ENCODE measurements at regions not wholly inside any gene's neighbourhood (a gene's known extent, or its start where the extent isn't known, plus 50 kb on each side); places are given as distances from the start of the nearest gene placed in this dataset.

DNA sequence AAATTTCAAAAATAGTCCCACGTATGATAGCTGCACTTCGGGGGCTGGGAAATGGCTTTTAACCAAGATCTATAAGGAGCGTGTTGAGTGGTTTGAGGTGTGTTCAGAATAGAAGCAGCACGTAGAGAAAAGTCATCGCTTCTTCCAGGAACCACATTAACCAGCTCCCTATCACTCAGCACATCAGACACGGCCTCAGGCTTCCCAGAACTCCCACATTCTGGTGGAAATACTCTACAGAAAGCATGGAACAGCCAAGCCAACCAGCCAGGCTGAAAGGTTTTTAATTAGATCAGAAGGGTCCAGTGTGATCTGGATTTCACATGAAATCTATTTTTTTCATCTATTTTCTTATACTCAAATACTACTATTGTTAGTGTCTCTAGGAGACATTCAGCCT lies 231.5 kb upstream of the NRP1 start:
- Histone ChIP-seq H2AFZ (no peak overlapping the region), H3K4me2 (ENCODE audit: unreplicated experiment) (no peak overlapping the region), H3K9ac (no peak overlapping the region), H3K27me3 (replicated peaks; ENCODE audit: insufficient read depth) (no peaks in the 10 kb centered on the region), H4K20me1 (ENCODE audit: insufficient read depth) (no peaks in the 10 kb centered on the region), H3K4me3 (no peak overlapping the region), H3K9me2 (ENCODE audit: insufficient read depth) (no peaks in the 10 kb centered on the region), H3K4me1 (ENCODE audit: insufficient read depth) (no peaks in the 10 kb centered on the region), H3K79me2 (ENCODE audit: insufficient read depth) (no peaks in the 10 kb centered on the region), H3K9me3 (ENCODE audit: low read depth) (no peaks in the 10 kb centered on the region), H3K36me3 (ENCODE audit: low read depth) (no peaks in the 10 kb centered on the region), H3F3A (ENCODE audit: insufficient read depth) (no peaks in the 10 kb centered on the region), H3K27ac (no peak overlapping the region)
- TF ChIP-seq EZH2 (IDR thresholded peaks at IDR 0.05; ENCODE audit: insufficient read depth, poor library complexity, severe bottlenecking) (no peak), EZH2phosphoT487 (IDR thresholded peaks at IDR 0.05; ENCODE audit: insufficient read depth, low read depth) (no peak)
- 68 to 73% methylated on average over 6 of the region's 6 CpGs for WGBS, 2 experiments (ENCODE audit: low coverage in 1 of 2, low lambda C conversion rate in 2 of 2, missing lambda C conversion rate in 2 of 2)
- in situ Hi-C loops (cut with MboI): no loop called here
- DNase-seq: no peak

DNA sequence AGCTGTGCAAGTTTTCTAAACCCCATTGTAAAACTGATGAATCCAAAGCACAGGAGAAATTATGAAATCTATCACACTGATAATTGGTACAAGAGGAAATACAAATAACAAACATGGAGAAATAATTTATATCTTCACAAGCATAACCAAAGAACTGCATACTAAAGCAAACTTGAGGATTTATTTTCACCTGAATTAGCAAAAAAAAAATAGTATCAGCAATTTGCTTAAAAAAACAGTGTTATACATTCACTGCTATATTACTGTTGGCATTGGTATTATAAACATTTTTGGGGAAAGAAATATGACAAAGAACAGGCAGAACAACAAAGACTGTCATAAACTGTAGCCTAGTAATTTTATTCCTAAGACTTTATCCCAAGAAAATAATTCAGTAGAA lies 230.8 kb upstream of the NRP1 start:
- Histone ChIP-seq H3K4me3 (no peak overlapping the region), H3K9me2 (ENCODE audit: insufficient read depth) (no peaks in the 10 kb centered on the region), H2AFZ (no peak overlapping the region), H3K4me2 (ENCODE audit: unreplicated experiment) (no peak overlapping the region), H3K9me3 (ENCODE audit: low read depth) (no peaks in the 10 kb centered on the region), H4K20me1 (ENCODE audit: insufficient read depth) (no peaks in the 10 kb centered on the region), H3K27me3 (replicated peaks; ENCODE audit: insufficient read depth) (no peaks in the 10 kb centered on the region), H3K9ac (no peak overlapping the region), H3K27ac (no peak overlapping the region), H3F3A (ENCODE audit: insufficient read depth) (no peaks in the 10 kb centered on the region), H3K4me1 (ENCODE audit: insufficient read depth) (no peaks in the 10 kb centered on the region), H3K36me3 (ENCODE audit: low read depth) (no peaks in the 10 kb centered on the region), H3K79me2 (ENCODE audit: insufficient read depth) (no peaks in the 10 kb centered on the region)
- TF ChIP-seq EZH2 (IDR thresholded peaks at IDR 0.05; ENCODE audit: insufficient read depth, poor library complexity, severe bottlenecking) (no peak), EZH2phosphoT487 (IDR thresholded peaks at IDR 0.05; ENCODE audit: insufficient read depth, low read depth) (no peak)
- in situ Hi-C loops (cut with MboI): no loop called here
- DNase-seq: no peak

DNA sequence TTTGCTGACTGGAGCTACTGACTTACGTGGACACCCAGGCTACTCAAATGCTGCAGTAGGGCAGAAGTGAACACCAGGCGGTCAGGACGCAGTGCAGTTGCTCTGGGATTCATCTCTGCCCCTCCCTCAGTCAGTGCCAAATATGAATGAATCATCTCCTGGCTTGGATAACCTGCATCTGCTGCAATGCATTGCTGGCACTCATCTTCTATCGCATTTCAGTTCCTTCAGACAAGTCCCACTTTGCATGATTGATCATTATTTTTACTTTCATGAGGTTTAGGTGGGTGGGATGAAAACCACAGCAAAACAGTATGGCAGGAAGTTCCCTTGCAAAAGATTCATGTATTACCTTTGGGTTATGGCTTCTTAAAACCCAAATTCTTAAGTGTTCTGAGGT lies 224.6 kb upstream of the NRP1 start:
- no peaks in the 10 kb centered on the region for H3K36me3 ChIP-seq (ENCODE audit: low read depth)
- H3K27ac ChIP-seq: no peak overlapping the region
- H3K4me2 ChIP-seq (ENCODE audit: unreplicated experiment): peak overlapping the region; percentile 52
- H2AFZ ChIP-seq: no peak overlapping the region
- peaks cover 9% of the 10 kb centered on the region; the same call in 1 of the 2 replicates for H3K4me1 ChIP-seq (ENCODE audit: insufficient read depth)
- DNase-seq: peak; percentile 92
- no peaks in the 10 kb centered on the region for H3K9me2 ChIP-seq (ENCODE audit: insufficient read depth)
- 8 to 11% methylated on average over 4 of the region's 4 CpGs for WGBS, 2 experiments (ENCODE audit: low coverage in 1 of 2, low lambda C conversion rate in 2 of 2, missing lambda C conversion rate in 2 of 2)
- H3K79me2 ChIP-seq (ENCODE audit: insufficient read depth): no peaks in the 10 kb centered on the region
- no peaks in the 10 kb centered on the region for H3K27me3 ChIP-seq (replicated peaks; ENCODE audit: insufficient read depth)
- H3F3A ChIP-seq (ENCODE audit: insufficient read depth): no peaks in the 10 kb centered on the region
- no peaks in the 10 kb centered on the region for H4K20me1 ChIP-seq (ENCODE audit: insufficient read depth)
- H3K9me3 ChIP-seq (ENCODE audit: low read depth): no peaks in the 10 kb centered on the region
- in situ Hi-C loops (cut with MboI): no loop called here
- TF ChIP-seq EZH2phosphoT487 (IDR thresholded peaks at IDR 0.05; ENCODE audit: insufficient read depth, low read depth): no peak
- no peak overlapping the region for H3K9ac ChIP-seq
- H3K4me3 ChIP-seq: no peak overlapping the region

DNA sequence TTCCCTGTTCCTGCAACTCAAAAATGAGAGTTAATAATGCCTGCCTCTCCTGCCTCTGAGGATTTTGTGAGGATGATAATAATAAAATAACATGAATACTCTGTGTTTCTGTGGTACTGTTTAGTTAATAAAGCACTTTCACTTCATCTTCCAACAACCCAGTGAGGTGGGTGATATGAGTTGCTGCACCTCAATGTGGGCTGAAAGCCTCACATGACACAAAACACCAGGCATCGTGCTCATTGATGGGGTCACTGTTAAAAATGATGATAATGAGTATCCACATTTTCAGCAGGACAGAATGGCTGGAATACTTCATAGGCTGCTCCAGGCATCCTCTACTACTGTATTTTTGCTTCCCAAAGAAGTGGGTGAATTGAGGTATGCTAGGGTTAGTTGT lies 222.8 kb upstream of the NRP1 start:
- no peaks in the 10 kb centered on the region for H3K79me2 ChIP-seq (ENCODE audit: insufficient read depth)
- no peaks in the 10 kb centered on the region for H3K9me3 ChIP-seq (ENCODE audit: low read depth)
- H4K20me1 ChIP-seq (ENCODE audit: insufficient read depth): no peaks in the 10 kb centered on the region
- H2AFZ ChIP-seq: no peak overlapping the region
- H3K9me2 ChIP-seq (ENCODE audit: insufficient read depth): no peaks in the 10 kb centered on the region
- TF ChIP-seq EZH2phosphoT487 (IDR thresholded peaks at IDR 0.05; ENCODE audit: insufficient read depth, low read depth) (no peak), EZH2 (IDR thresholded peaks at IDR 0.05; ENCODE audit: insufficient read depth, poor library complexity, severe bottlenecking) (no peak)
- H3F3A ChIP-seq (ENCODE audit: insufficient read depth): no peaks in the 10 kb centered on the region
- H3K27ac ChIP-seq: no peak overlapping the region
- in situ Hi-C loops (cut with MboI): no loop called here
- H3K4me1 ChIP-seq (ENCODE audit: insufficient read depth): peaks cover 9% of the 10 kb centered on the region; the same call in 1 of the 2 replicates
- H3K36me3 ChIP-seq (ENCODE audit: low read depth): no peaks in the 10 kb centered on the region
- H3K4me3 ChIP-seq: no peak overlapping the region
- no peak for DNase-seq
- H3K4me2 ChIP-seq (ENCODE audit: unreplicated experiment): no peak overlapping the region
- no peaks in the 10 kb centered on the region for H3K27me3 ChIP-seq (replicated peaks; ENCODE audit: insufficient read depth)
- WGBS, 2 experiments (ENCODE audit: low coverage in 1 of 2, low lambda C conversion rate in 2 of 2, missing lambda C conversion rate in 2 of 2): 91 to 100% methylated on average over 1 of the region's 1 CpG
- no peak overlapping the region for H3K9ac ChIP-seq

DNA sequence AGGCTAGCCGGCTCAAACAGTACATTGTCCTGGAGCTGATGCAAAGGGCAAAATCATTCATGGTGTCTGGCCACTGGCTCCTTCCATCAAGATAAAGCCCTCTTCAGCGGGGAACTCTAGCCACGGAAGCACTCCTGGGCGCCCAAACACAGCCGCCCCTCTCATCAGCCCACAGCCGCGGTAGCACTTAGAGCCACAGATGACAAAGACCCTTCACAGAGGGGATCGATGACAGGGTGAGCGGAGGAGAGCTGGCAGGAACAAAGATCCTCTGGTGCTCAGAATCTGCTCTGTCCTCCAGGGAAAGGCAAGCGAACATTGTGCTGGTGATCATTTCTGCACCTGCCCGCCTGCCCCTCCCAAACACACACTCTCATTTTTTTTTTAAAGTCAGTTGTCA lies 222.2 kb upstream of the NRP1 start:
- no peaks in the 10 kb centered on the region for H3K27me3 ChIP-seq (replicated peaks; ENCODE audit: insufficient read depth)
- H3F3A ChIP-seq (ENCODE audit: insufficient read depth): no peaks in the 10 kb centered on the region
- H2AFZ ChIP-seq: no peak overlapping the region
- TF ChIP-seq EZH2phosphoT487 (IDR thresholded peaks at IDR 0.05; ENCODE audit: insufficient read depth, low read depth): no peak
- TF ChIP-seq EZH2 (IDR thresholded peaks at IDR 0.05; ENCODE audit: insufficient read depth, poor library complexity, severe bottlenecking): no peak
- no peaks in the 10 kb centered on the region for H3K9me3 ChIP-seq (ENCODE audit: low read depth)
- H3K4me2 ChIP-seq (ENCODE audit: unreplicated experiment): no peak overlapping the region
- 92 to 93% methylated on average over 11 of the region's 11 CpGs for WGBS, 2 experiments (ENCODE audit: low coverage in 1 of 2, low lambda C conversion rate in 2 of 2, missing lambda C conversion rate in 2 of 2)
- no peaks in the 10 kb centered on the region for H4K20me1 ChIP-seq (ENCODE audit: insufficient read depth)
- in situ Hi-C loops (cut with MboI): no loop called here
- no peak overlapping the region for H3K4me3 ChIP-seq
- no peak overlapping the region for H3K27ac ChIP-seq
- no peaks in the 10 kb centered on the region for H3K36me3 ChIP-seq (ENCODE audit: low read depth)
- H3K79me2 ChIP-seq (ENCODE audit: insufficient read depth): no peaks in the 10 kb centered on the region
- H3K9me2 ChIP-seq (ENCODE audit: insufficient read depth): no peaks in the 10 kb centered on the region
- H3K4me1 ChIP-seq (ENCODE audit: insufficient read depth): peaks cover 9% of the 10 kb centered on the region; the same call in 1 of the 2 replicates
- no peak for DNase-seq
- H3K9ac ChIP-seq: no peak overlapping the region
